ACC112 (cell line): ENCODE measurements at regions not wholly inside any gene's neighbourhood (a gene's known extent, or its start where the extent isn't known, plus 50 kb on each side); places are given as distances from the start of the nearest gene placed in this dataset.

Experiments
- H2AFZ ChIP-seq: fragments of 200-600 bp; sonication (generic); one replicate; pipeline ENCODE4 v1.6.0; 2017; ENCODE audit warnings: antibody characterized with exemption, low read length; ENCODE audit not compliant: unreplicated experiment
- H3K27ac ChIP-seq: fragments of 200-600 bp; sonication (generic); 2 replicates; pipeline ENCODE4 v1.5.1; 2014; ENCODE audit warnings: low read depth, mild to moderate bottlenecking, antibody characterized with exemption, low read length, moderate library complexity
- H3K27me3 ChIP-seq: fragments of 200-600 bp; sonication (generic); 2 replicates; pipeline ENCODE4 v1.6.1; 2014; ENCODE audit warnings: mild to moderate bottlenecking, antibody characterized with exemption, low read length, moderate library complexity, mixed read lengths; ENCODE audit not compliant: insufficient read depth
- H3K36me3 ChIP-seq: fragments of 200-600 bp; sonication (generic); 2 replicates; pipeline ENCODE4 v1.6.1; 2016; ENCODE audit warnings: mild to moderate bottlenecking, antibody characterized with exemption, low read length, moderate library complexity, mixed read lengths; ENCODE audit not compliant: insufficient read depth
- H3K4me1 ChIP-seq: fragments of 200-600 bp; sonication (generic); one replicate; pipeline ENCODE4 v1.6.1; 2016; ENCODE audit warnings: low read length, mixed read lengths; ENCODE audit not compliant: insufficient read depth, unreplicated experiment, control insufficient read depth
- H3K4me3 ChIP-seq: fragments of 200-600 bp; sonication (generic); 2 replicates; pipeline ENCODE4 v1.5.1; 2014; ENCODE audit warnings: mild to moderate bottlenecking, low read depth, low read length
- H3K79me2 ChIP-seq: fragments of 200-600 bp; sonication (generic); one replicate; pipeline ENCODE4 v1.6.0; 2016; ENCODE audit warnings: low read length; ENCODE audit not compliant: control insufficient read depth, unreplicated experiment, insufficient read depth

GRCh38 chr5:7053125-7053524, 339.9 kb downstream of the TENT4A start:
- H3K4me3 ChIP-seq = no peak overlapping the region
- H3K27ac ChIP-seq = no peak overlapping the region
- H3K79me2 ChIP-seq = no peaks in the 10 kb centered on the region
- no peak overlapping the region for H2AFZ ChIP-seq
- H3K36me3 ChIP-seq = no peaks in the 10 kb centered on the region
- H3K27me3 ChIP-seq = no peaks in the 10 kb centered on the region
- H3K4me1 ChIP-seq = no peaks in the 10 kb centered on the region

GRCh38 chr5:7053528-7054209, 340.4 kb downstream of the TENT4A start:
- H2AFZ ChIP-seq = no peak overlapping the region

GRCh38 chr5:7066471-7067235, 329.3 kb upstream of the ADCY2 start:
- Histone ChIP-seq H3K79me2 (no peaks in the 10 kb centered on the region), H3K36me3 (no peaks in the 10 kb centered on the region), H3K4me3 (no peak overlapping the region), H2AFZ (no peak overlapping the region), H3K4me1 (no peaks in the 10 kb centered on the region), H3K27me3 (no peaks in the 10 kb centered on the region), H3K27ac (no peak overlapping the region)

More at GRCh38 chr5:7053528-7054209, 340.4 kb downstream of the TENT4A start:
- Histone ChIP-seq H3K27ac (no peak overlapping the region), H3K79me2 (no peaks in the 10 kb centered on the region), H3K27me3 (no peaks in the 10 kb centered on the region), H3K36me3 (no peaks in the 10 kb centered on the region), H3K4me3 (no peak overlapping the region), H3K4me1 (no peaks in the 10 kb centered on the region)

GRCh38 chr5:7068156-7068555, 327.8 kb upstream of the ADCY2 start:
- Histone ChIP-seq H3K27ac (no peak overlapping the region), H2AFZ (no peak overlapping the region), H3K27me3 (no peaks in the 10 kb centered on the region), H3K4me3 (no peak overlapping the region), H3K36me3 (no peaks in the 10 kb centered on the region), H3K4me1 (no peaks in the 10 kb centered on the region), H3K79me2 (no peaks in the 10 kb centered on the region)

- no peaks in the 10 kb centered on the region for H3K79me2 ChIP-seq
Measured at GRCh38 chr5:7068899-7069298, 327.0 kb upstream of the ADCY2 start.

GRCh38 chr5:7072188-7072587, 323.8 kb upstream of the ADCY2 start:
- Histone ChIP-seq H3K4me1 (no peaks in the 10 kb centered on the region), H3K27me3 (no peaks in the 10 kb centered on the region), H3K79me2 (no peaks in the 10 kb centered on the region), H3K27ac (no peak overlapping the region), H3K36me3 (no peaks in the 10 kb centered on the region), H2AFZ (no peak overlapping the region), H3K4me3 (no peak overlapping the region)

More at GRCh38 chr5:7068899-7069298, 327.0 kb upstream of the ADCY2 start:
- no peak overlapping the region for H3K27ac ChIP-seq
- H3K27me3 ChIP-seq = no peaks in the 10 kb centered on the region
- H3K36me3 ChIP-seq = no peaks in the 10 kb centered on the region
- no peaks in the 10 kb centered on the region for H3K4me1 ChIP-seq
- H3K4me3 ChIP-seq = no peak overlapping the region
- no peak overlapping the region for H2AFZ ChIP-seq

GRCh38 chr5:7073666-7074065, 322.3 kb upstream of the ADCY2 start:
- Histone ChIP-seq H3K4me3 (no peak overlapping the region), H3K79me2 (no peaks in the 10 kb centered on the region), H3K36me3 (no peaks in the 10 kb centered on the region), H3K27me3 (no peaks in the 10 kb centered on the region), H2AFZ (no peak overlapping the region), H3K4me1 (no peaks in the 10 kb centered on the region), H3K27ac (no peak overlapping the region)

- Histone ChIP-seq H3K27ac (no peak overlapping the region), H3K27me3 (no peaks in the 10 kb centered on the region), H3K36me3 (no peaks in the 10 kb centered on the region), H3K4me3 (no peak overlapping the region), H3K79me2 (no peaks in the 10 kb centered on the region), H3K4me1 (no peaks in the 10 kb centered on the region), H2AFZ (no peak overlapping the region)
Measured at GRCh38 chr5:7074176-7074575, 321.8 kb upstream of the ADCY2 start.

GRCh38 chr5:7075470-7075869, 320.5 kb upstream of the ADCY2 start:
- no peak overlapping the region for H3K27ac ChIP-seq
- H2AFZ ChIP-seq = no peak overlapping the region
- H3K4me3 ChIP-seq = no peak overlapping the region
- no peaks in the 10 kb centered on the region for H3K36me3 ChIP-seq
- H3K79me2 ChIP-seq = no peaks in the 10 kb centered on the region
- no peaks in the 10 kb centered on the region for H3K4me1 ChIP-seq
- H3K27me3 ChIP-seq = no peaks in the 10 kb centered on the region

- Histone ChIP-seq H3K27ac (no peak overlapping the region), H3K36me3 (no peaks in the 10 kb centered on the region), H3K79me2 (no peaks in the 10 kb centered on the region), H2AFZ (no peak overlapping the region), H3K4me1 (no peaks in the 10 kb centered on the region), H3K27me3 (no peaks in the 10 kb centered on the region), H3K4me3 (no peak overlapping the region)
Measured at GRCh38 chr5:7078101-7078500, 317.8 kb upstream of the ADCY2 start.

GRCh38 chr5:7078901-7079300, 317.0 kb upstream of the ADCY2 start:
- Histone ChIP-seq H3K4me3 (no peak overlapping the region), H3K27ac (no peak overlapping the region), H3K79me2 (no peaks in the 10 kb centered on the region), H2AFZ (no peak overlapping the region), H3K27me3 (no peaks in the 10 kb centered on the region), H3K36me3 (no peaks in the 10 kb centered on the region), H3K4me1 (no peaks in the 10 kb centered on the region)
